GM18909 (cell line): ENCODE measurements at regions not wholly inside any gene's neighbourhood (a gene's known extent, or its start where the extent isn't known, plus 50 kb on each side); places are given as distances from the start of the nearest gene placed in this dataset.
"Not testable (repeated sequence)": the region's sequence is repeated elsewhere in the genome, so short reads cannot be mapped to it uniquely, and the experiment has no call there.

ENCODE experiments used
- ATAC-seq: cut with Tn5 transposase; IDR thresholded peaks from one replicate; pipeline ENCODE4 v1.9.1; 2021; ENCODE audit warnings: mild to moderate bottlenecking; ENCODE audit not compliant: unreplicated experiment, poor library complexity

DNA sequence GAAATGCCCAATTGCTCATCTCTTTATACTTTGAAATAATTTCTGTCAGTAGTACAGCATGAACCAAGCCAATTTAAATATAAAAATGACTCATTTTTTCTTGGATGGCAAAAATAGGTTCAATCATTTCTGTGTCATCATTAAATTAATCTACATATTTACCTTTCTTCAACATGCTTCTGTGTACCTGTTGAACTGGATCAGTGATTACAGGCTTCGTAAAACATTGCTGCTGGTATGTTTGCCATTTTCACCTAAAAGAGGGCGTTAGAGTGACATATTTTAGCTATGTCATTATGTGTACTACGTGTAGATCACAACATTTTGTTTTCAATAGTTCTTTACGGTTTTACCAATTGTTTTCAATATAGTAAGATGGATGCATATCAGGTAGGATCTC lies 340.5 kb upstream of the MAOA start:
- no peak for ATAC-seq

DNA sequence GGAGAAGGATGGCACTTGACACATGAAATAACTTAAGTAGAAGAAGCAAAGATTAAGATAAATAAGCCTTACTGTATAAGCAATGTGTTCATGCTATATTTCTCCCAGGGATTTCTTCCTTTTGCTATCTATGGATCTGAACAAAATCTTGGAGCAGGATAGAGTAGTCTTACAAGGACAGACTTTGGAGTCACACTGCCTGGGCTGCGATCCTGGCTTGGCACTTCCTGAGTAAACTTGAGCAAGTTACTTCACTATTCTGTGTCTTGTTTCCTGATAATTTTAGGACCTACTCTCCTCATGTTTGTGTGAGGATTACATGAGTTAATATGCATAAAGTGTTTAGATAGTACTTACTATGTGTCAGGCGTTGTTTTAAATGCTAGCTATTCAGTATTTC lies 340.0 kb upstream of the MAOA start:
- no peak for ATAC-seq

DNA sequence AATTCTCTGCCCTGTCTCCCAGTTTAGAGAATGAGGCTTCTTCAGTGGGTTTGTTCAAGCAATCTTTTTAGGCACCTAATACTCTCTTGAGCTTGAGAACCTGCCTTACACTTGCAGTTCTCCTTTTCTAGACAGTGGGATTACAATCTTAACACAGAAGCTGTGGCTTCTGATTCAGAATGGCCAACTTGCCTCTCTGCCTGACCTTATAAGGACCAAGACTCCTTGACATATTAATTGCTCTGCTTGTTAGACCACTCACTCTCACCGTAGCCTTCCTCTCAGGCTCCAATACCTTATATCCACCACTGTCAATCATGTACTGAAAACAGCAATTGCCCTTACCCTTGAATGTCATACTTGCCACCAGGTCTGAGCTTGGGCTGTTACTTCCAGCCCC lies 338.7 kb upstream of the MAOA start:
- ATAC-seq = no peak

DNA sequence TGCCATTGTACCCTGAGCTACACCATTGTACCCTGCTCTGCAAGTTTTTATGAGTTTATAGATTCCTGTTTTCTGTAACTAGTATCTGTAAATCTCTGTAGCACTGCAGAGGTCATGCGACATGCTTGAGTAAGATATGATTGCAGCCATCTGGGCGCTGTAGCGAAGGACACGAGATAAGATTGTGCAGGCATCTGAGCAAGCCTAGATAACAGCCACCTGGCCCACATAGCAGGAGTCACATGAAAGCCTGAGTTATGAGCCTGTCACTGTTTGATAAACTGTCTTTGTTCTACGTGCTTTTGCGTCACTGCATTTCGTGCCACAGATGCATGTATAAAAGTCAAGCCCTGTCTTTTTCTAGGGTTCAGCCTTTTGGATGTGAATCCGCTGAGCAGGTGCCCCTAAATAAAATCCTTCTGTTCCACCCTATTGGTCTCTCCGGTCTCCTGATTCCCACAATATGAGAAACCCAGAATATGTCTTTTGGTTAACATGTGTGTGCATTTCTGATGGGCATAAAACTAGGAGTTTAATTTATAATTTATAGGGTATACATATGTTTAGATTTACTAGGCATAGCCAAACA lies 327.6 kb upstream of the MAOA start:
- ATAC-seq = no peak

DNA sequence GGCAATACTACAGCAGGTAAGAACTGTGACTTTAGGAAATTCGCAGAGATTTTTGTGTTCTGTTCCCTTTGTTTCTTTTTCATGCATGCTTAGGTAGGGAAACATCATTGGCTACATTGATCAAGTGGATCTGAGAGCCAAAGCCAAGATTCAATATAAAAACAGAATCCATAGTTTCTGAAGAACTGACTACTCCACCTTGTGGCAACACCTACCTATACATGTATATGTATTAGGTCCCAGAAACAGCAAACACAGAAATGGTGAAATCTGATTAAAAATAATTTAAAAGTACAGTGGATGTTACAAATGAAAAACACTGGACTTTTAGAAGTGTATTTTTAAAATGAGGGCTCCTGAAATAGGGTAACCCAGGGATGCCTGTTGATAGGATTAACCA lies 322.6 kb upstream of the MAOA start:
- ATAC-seq = no peak

DNA sequence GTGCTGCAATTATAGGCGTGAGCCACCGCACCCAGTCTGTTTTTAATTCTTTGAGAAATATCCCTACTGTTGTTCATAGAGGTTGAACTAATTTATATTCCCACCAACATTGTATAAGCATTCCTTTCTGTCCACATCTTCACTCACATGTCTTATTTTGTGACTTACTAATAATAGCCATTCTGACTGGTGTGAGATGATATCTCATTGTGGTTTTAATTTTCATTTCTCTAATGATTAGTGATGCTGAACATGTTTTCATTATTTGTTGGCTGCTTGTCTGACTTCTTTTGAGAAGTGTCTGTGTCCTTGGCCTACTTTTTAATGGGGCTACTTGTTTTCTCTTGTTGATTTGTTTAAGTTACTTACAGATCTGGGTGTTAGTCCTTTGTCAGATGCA lies 310.9 kb upstream of the MAOA start:
- no peak for ATAC-seq

DNA sequence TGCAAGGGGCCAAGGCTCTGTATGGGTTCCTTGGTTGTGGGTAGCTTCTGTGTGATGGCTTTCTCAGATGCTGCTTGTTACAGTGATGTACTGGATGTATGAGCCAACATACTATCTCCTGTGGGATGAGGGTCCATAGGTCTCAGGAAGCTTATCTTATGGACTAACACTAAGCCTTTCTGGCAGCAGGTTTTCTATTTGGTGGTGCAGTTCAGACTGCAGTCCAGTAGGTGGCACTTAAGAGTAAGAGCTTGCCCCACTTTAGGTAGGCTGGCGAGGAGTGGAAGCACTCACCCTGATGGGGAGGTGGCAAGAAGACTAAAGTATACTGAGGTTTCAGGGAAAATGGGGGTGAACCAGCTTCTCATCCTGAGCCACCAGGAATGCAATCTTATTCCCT lies 306.7 kb upstream of the MAOA start:
- ATAC-seq = peak; percentile 71

DNA sequence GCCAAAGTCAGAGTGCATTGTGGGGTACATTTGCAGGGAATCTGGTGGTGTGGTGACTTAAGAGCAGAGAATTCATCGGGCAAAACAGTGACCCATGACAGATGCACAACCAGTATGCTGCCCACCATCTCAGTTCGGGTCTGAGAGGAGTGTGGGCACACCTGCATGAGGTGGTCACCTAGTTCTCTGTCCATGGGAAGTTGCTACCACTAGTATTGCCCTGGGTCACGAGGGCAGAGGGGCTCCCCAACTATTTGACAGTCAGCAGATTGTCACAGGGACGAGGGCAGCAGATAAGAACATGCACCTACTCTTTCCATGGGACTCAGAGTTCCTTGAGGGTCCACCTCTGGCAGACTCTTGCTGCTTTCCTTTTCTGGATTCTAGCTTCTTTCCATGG lies 305.2 kb upstream of the MAOA start:
- ATAC-seq = no peak

DNA sequence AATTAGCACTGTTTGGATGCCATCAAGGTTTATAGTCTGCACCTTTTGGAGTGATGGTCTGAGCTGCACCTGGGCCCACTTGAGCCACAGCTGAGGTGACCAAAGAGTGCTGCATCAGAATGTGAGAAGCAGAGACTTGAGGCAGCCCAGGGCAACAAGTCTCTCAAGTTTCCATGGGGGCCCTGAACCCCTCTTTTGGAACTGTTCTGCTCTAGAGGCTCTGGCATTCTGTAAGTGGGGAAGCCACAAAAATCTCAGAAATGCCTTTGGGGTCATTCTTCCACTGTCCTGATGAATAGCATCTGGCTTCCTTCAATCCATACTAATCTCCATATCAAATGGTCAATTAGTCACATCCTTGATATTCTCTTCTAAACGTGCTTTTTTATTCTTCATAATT lies 298.4 kb upstream of the MAOA start:
- ATAC-seq = no peak

DNA sequence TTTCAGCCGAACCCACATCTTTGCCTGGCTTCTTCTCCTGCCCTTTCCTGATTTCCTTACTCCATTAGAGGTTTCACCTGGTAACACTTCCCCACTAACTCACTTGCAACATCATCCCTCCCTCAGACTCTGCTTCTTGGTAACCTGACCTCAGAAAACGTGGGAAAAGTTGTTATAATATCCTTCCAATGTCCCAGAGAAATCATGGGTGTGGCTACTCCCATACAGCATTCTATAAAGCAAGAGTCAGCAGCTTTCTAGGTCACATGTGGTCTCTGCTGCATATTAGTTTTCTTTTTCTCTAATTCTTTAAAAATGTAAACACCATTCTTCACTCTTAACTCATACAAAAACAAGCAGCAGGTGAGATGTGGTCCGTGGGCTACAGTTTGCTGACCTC lies 283.1 kb upstream of the MAOA start:
- no peak for ATAC-seq

DNA sequence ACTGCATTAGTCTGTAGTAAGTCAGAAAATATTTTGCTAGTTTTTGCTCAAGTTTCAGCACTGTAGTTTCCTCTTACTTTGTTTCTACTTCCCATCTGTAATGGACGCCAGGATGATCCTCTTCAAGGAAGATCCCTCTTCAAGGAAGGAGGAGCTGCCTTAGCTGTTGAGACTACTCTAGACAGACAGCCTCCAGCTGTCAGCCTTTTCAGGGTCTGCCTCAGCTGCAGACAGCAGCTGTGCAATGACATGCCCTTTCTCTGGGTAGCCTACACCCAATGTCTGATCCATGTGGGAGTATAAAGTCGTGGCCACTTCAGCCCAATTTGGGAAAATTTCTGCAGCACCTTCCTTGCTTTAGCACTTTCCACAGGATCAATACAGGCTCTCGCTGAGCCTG lies 281.0 kb upstream of the MAOA start:
- ATAC-seq = no peak

DNA sequence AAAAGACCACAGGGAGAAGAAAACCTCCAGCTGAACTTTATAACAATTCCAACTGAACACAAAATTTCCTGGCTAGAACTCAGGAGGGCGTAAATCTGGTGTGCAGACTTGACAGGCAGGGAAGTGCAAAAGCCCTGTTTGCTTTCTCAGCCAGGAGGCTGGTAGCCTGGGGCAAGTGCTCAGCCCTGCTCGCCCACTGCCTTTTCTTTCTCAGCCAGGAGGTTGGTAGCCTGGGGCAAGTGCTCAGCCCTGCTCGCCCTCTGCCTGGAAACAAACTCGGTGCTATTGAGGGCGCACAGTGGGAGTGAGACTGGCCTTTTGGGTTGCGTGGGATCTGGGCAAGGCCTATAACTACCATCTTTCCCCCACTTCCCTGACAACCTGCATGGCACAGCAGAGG lies 275.4 kb upstream of the MAOA start:
- no peak for ATAC-seq

DNA sequence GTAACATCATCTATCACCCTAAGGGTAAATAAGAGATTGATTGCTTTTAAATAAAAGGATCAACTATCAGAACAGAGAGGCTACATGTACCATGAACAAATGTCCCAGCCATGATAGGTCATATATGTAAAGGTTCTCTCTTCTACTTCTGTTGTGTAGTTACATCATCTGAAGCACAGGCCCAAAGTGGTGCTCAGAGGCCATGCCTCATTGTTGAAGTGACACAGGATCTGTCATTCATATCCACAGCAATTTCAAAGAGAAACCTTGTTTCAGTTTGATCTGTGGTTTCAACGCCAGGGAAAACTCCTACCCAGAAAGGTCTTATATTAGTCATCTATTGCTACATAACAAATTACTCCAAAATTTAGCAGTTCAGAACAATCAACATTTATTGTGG lies 269.2 kb upstream of the MAOA start:
- no peak for ATAC-seq

DNA sequence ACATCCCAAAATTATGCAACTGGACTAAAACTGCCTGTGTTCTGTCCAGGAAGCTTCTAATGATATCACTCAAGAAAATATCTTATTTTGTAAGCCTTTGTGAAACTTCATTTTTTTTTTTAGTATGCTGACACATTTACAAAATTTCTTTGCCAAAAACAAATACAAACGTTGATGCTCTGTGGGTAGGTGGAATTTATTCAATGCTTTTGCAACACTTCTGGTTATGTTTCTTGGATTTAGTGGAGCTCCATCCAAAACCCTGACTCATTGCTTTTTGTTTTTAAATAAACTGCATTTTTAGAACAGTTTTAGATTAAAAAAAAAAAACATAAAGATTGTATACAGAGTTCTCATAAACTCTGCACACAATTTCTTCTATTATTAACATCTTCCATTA lies 250.9 kb upstream of the MAOA start:
- ATAC-seq = no peak

DNA sequence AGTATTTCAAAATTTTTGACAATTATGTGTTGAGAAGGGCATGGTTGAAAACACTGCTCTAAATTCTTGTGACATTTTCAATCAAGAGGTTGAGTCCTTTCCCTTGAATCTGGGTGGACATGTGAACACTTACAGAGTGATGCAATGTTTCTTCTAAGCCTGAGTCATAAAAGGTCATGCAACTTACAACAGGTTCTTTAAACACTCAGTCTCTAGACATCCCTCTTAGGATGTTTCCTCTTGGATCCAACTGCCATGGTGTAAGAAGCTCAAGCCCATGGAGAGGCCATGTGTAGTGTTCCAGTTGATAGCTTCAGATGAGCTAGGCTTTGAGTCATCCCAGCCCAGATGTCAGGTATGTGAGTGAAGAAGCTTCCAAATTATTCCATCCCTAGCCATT lies 232.2 kb upstream of the MAOA start:
- no peak for ATAC-seq

DNA sequence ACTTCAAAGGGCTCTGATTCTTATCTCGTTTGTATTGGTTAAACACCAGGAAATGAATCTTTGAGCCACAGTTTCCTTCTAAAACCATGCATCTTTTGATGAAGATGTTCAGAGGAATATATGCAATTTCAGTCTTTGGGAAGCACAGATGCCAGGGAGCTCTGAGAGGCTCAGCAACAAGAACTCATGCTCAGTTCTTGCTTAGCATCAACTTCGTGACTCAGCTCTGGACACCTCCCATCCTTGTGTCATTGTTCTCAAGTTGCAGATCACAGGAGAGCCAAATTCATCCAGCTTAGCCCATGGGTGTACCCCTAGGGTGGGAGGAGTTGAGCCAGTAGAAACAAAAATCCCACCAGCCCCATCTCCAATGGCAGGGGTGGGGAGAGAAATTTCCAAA lies 219.6 kb upstream of the MAOA start:
- no peak for ATAC-seq

DNA sequence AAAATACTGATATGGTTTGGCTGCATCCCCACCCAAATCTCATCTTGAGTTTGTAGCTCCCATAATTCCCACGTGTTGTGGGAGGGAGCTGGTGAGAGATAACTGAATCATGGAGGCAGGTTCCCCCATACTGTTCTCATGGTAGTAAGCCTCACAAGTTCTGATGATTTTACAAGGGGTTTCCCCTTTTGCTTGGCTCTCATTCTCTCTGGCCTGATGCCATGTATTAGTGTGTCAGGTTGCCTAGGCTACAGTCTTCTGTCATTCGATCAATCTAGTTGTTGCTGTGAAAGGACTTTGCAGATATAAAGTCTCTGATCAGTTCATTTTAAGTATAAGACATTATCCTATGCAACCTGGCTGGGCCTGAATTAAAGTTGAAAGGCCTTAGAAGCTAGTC lies 209.3 kb upstream of the MAOA start:
- ATAC-seq = no peak

DNA sequence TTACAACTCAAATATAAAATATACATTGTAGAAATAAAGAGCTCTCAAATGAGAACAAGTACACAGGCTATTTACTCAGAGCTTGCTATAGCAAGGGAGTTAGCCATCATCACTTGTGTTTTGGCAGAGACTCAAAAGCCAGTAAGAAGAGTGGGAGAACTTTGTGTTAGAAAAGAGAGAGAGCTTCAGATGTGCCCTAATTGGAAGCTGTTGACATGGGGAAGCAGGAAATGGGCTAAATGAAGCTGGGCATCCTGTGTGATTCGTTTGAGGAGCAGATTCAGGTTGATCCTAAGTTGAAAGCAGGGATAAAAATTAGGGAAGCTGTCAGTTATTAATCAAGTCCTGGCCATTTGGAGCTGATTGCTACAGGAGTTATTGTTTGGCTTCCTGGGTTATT lies 207.4 kb upstream of the MAOA start:
- no peak for ATAC-seq

DNA sequence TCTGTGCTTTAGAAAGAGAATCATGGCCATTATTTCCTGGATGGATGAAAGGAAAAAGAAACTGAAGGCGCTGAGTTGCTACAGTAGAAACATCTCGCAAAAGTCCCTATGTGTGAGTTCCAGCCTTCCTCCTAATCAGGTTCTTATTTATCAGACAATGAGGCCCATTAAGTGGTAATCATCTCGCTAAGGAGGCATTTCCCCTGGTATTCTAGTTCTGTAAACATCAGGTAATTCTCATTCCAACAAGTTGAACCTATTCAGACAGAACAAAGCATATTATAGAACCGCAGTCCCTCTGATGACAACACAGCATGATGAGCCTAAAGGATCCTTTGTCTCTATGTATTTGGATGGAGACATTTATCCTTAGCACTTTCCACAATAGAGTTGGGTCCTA lies 205.7 kb upstream of the MAOA start:
- ATAC-seq = no peak

DNA sequence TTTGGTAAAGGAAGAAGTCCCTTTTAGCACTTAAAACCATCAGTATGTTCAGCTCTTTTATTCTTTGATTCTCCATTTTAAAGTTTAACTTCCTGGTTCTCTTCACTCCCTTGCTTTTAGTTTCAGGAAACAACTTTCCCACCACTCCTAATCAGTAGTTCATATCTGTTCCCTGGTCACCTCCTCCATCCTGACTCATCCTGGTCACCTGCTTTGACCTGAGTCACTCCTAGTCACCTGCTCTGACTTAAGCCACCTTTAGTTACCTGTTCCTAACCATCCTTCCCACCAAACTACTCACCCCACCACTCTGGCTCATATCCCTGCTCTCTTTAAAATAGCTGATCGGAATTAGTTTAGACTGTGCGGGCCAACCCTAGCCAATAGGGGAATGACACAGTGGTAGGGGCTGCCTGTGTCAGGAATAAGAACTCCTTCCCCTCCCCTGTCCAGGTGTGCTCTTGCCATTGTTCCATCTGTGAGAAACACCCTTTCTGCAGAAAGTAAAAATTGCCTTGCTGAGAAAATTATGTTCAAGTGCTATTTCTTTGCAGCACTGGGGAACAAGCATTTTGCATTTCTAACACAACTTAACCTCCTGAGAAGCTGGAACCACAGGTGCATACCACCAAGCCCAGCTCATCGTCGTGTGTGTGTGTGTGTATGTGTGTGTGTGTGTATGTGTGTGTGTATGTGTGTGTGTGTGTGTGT lies 204.0 kb upstream of the MAOA start:
- not testable (repeated sequence) for ATAC-seq

DNA sequence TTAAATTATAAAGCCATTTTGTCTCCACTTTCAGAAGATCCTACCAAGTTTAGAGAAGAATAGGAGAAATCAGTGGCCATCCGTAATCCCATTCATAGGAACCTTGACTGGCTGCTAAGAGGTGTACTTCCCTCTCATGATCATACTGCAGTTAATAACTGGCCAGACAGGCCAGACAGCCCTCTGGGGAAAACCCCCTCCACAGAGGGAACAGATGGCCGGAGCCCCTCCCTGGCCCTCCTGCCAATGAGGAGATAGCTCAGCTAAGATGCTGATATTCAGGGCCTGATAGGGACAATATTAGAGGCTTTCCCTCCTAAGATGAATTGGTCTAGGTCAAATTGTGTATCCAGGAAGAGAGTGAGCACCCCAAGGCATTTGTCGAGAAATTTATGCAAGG lies 200.0 kb upstream of the MAOA start:
- no peak for ATAC-seq

DNA sequence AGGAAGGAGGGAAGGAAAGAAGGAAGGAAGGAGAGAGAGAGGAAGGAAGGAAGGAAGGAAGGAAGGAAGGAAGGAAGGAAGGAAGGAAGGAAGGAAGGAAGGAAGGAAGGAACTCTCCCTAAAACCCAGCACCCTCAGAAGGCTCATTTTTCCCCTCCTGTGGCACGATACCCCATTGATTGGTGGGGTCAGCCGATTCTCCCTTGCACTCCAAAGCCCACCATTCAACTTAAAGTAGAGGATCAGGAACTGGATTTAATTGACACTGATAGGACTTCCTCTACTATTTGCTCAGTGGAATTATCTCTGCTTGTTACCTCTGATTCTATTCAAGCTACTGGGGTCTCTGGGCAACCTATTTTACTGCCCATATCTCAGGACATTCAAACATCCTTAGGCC lies 199.2 kb upstream of the MAOA start:
- no peak for ATAC-seq
